ENCODE measurements at regions not wholly inside any gene's neighbourhood (a gene's known extent, or its start where the extent isn't known, plus 50 kb on each side); places are given as distances from the start of the nearest gene placed in this dataset.

GRCh38 chr3:106816838-106817237, 560.4 kb upstream of the CCDC54 start:
- intact Hi-C loops (cut with micrococcal nuclease): no loop called here
- Histone ChIP-seq H3K4me3 (no peak overlapping the region), H3K36me3 (no peaks in the 10 kb centered on the region), H3K27ac (replicated peaks) (no peak overlapping the region), H3K27me3 (ENCODE audit: low read depth) (no peaks in the 10 kb centered on the region), H3K9me3 (replicated peaks) (no peaks in the 10 kb centered on the region), H3K4me1 (peaks cover 10% of the 10 kb centered on the region)
- no peak for DNase-seq
- no peak for TF ChIP-seq CTCF (IDR thresholded peaks at IDR 0.05; ENCODE audit: borderline replicate concordance)

GRCh38 chr3:106817706-106818105, 559.5 kb upstream of the CCDC54 start:
- no peak for DNase-seq
- Histone ChIP-seq H3K4me3 (no peak overlapping the region), H3K27ac (replicated peaks) (no peak overlapping the region), H3K9me3 (replicated peaks) (no peaks in the 10 kb centered on the region), H3K4me1 (peaks cover 10% of the 10 kb centered on the region), H3K36me3 (no peaks in the 10 kb centered on the region), H3K27me3 (ENCODE audit: low read depth) (no peaks in the 10 kb centered on the region)
- no peak for TF ChIP-seq CTCF (IDR thresholded peaks at IDR 0.05; ENCODE audit: borderline replicate concordance)
- intact Hi-C loops (cut with micrococcal nuclease): no loop called here

GRCh38 chr3:106819440-106819839, 557.8 kb upstream of the CCDC54 start:
- H3K4me3 ChIP-seq: no peak overlapping the region
- no peaks in the 10 kb centered on the region for H3K36me3 ChIP-seq
- H3K9me3 ChIP-seq (replicated peaks): no peaks in the 10 kb centered on the region
- no peak overlapping the region for H3K27ac ChIP-seq (replicated peaks)
- DNase-seq: no peak
- intact Hi-C loops (cut with micrococcal nuclease): no loop called here
- TF ChIP-seq CTCF (IDR thresholded peaks at IDR 0.05; ENCODE audit: borderline replicate concordance): no peak
- no peaks in the 10 kb centered on the region for H3K27me3 ChIP-seq (ENCODE audit: low read depth)
- peaks cover 3% of the 10 kb centered on the region for H3K4me1 ChIP-seq

GRCh38 chr3:106820726-106821362, 556.4 kb upstream of the CCDC54 start:
- TF ChIP-seq CTCF (IDR thresholded peaks at IDR 0.05; ENCODE audit: borderline replicate concordance): no peak
- Histone ChIP-seq H3K27ac (replicated peaks) (no peak overlapping the region), H3K4me1 (peaks cover 7% of the 10 kb centered on the region), H3K27me3 (ENCODE audit: low read depth) (no peaks in the 10 kb centered on the region), H3K36me3 (no peaks in the 10 kb centered on the region), H3K9me3 (replicated peaks) (no peaks in the 10 kb centered on the region), H3K4me3 (no peak overlapping the region)
- no peak for DNase-seq
- intact Hi-C loops (cut with micrococcal nuclease): loop anchor here (10.0 kb wide), 1 partner anchor 244 kb away; no protein-coding TSS in a partner anchor

- Histone ChIP-seq H3K4me3 (no peak overlapping the region), H3K9me3 (replicated peaks) (no peaks in the 10 kb centered on the region), H3K27ac (replicated peaks) (no peak overlapping the region), H3K36me3 (no peaks in the 10 kb centered on the region), H3K27me3 (ENCODE audit: low read depth) (no peaks in the 10 kb centered on the region), H3K4me1 (peaks cover 15% of the 10 kb centered on the region)
- no peak for TF ChIP-seq CTCF (IDR thresholded peaks at IDR 0.05; ENCODE audit: borderline replicate concordance)
- no peak for DNase-seq
- intact Hi-C loops (cut with micrococcal nuclease): loop anchor here (10.0 kb wide), 1 partner anchor 243 kb away; no protein-coding TSS in a partner anchor
Measured at GRCh38 chr3:106821801-106822200, 555.4 kb upstream of the CCDC54 start.
